Retinal pigment epithelial cell (primary cell): ENCODE measurements at regions not wholly inside any gene's neighbourhood (a gene's known extent, or its start where the extent isn't known, plus 50 kb on each side); places are given as distances from the start of the nearest gene placed in this dataset.
"Not testable (repeated sequence)": the region's sequence is repeated elsewhere in the genome, so short reads cannot be mapped to it uniquely, and the experiment has no call there.

Experiments
- DNase-seq: peaks from one replicate; pipeline ENCODE4 v3.0.0-alpha.2; 2010; ENCODE audit warnings: low read depth
- H3K4me3 ChIP-seq: 2 replicates; pipeline ENCODE4 v1.5.1; 2011; ENCODE audit warnings: mild to moderate bottlenecking, low read length, control low read depth, moderate library complexity
- CTCF ChIP-seq: conservative IDR thresholded peaks from 2 replicates; pipeline ENCODE4 v1.5.1; 2011; ENCODE audit warnings: low read depth, low read length, control low read depth, inconsistent platforms

GRCh38 chr12:9468998-9469397, 138.7 kb downstream of the KLRB1 start:
- DNase-seq, H3K4me3 ChIP-seq: not testable (repeated sequence)
- TF ChIP-seq CTCF: peak; percentile 60

- DNase-seq, H3K4me3 ChIP-seq: not testable (repeated sequence)
- TF ChIP-seq CTCF: peak; percentile 28
Measured at GRCh38 chr12:9468144-9468543, 139.6 kb downstream of the KLRB1 start.

- TF ChIP-seq CTCF: no peak
- DNase-seq: no peak
- H3K4me3 ChIP-seq: no peak overlapping the region
Measured at GRCh38 chr12:9464408-9464807, 143.3 kb downstream of the KLRB1 start.

- H3K4me3 ChIP-seq: not testable (repeated sequence)
- DNase-seq: peak; percentile 54
Measured at GRCh38 chr12:9455516-9455915, 152.2 kb downstream of the KLRB1 start.

GRCh38 chr12:9454021-9454420, 153.7 kb downstream of the KLRB1 start:
- not testable (repeated sequence) for H3K4me3 ChIP-seq, DNase-seq

- H3K4me3 ChIP-seq, DNase-seq: not testable (repeated sequence)
Measured at GRCh38 chr12:9450127-9450567, 157.6 kb downstream of the KLRB1 start.

- DNase-seq, H3K4me3 ChIP-seq: not testable (repeated sequence)
Measured at GRCh38 chr12:9449657-9450126, 158.0 kb downstream of the KLRB1 start.

- H3K4me3 ChIP-seq: no peak overlapping the region
- TF ChIP-seq CTCF: no peak
- no peak for DNase-seq
Measured at GRCh38 chr12:9449181-9449580, 158.5 kb downstream of the KLRB1 start.

- not testable (repeated sequence) for DNase-seq
- peak overlapping the region; percentile 70 for H3K4me3 ChIP-seq
Measured at GRCh38 chr12:9448648-9449047, 159.1 kb downstream of the KLRB1 start.

- DNase-seq: not testable (repeated sequence)
- peak overlapping the region; percentile 70 for H3K4me3 ChIP-seq
Measured at GRCh38 chr12:9447791-9448614, 159.7 kb downstream of the KLRB1 start.

GRCh38 chr12:9446883-9447761, 160.6 kb downstream of the KLRB1 start:
- peak overlapping the region; percentile 70 for H3K4me3 ChIP-seq
- not testable (repeated sequence) for DNase-seq

- DNase-seq: not testable (repeated sequence)
Measured at GRCh38 chr12:9440428-9440827, 167.3 kb downstream of the KLRB1 start.

GRCh38 chr12:9435682-9436081, 172.0 kb downstream of the KLRB1 start:
- not testable (repeated sequence) for DNase-seq

More at GRCh38 chr12:9440428-9440827, 167.3 kb downstream of the KLRB1 start:
- H3K4me3 ChIP-seq: not testable (repeated sequence)

GRCh38 chr12:9430385-9430784, 177.3 kb downstream of the KLRB1 start:
- DNase-seq, H3K4me3 ChIP-seq: not testable (repeated sequence)

More at GRCh38 chr12:9435682-9436081, 172.0 kb downstream of the KLRB1 start:
- not testable (repeated sequence) for H3K4me3 ChIP-seq
